ENCODE measurements at regions not wholly inside any gene's neighbourhood (a gene's known extent, or its start where the extent isn't known, plus 50 kb on each side); places are given as distances from the start of the nearest gene placed in this dataset.

GRCh38 chr3:127421943-127422662, 134.3 kb upstream of the PRR20G start:
- 60% methylated on average over 6 of the region's 10 CpGs for WGBS (ENCODE audit: low lambda C conversion rate)
- Histone ChIP-seq H3K4me1 (ENCODE audit: control insufficient read depth in 1 of 2, insufficient read depth in 2 of 2, low read depth in 1 of 2, low read length in 1 of 2) (peaks cover 0 to 4% of the 10 kb centered on the region in 2 experiments; a peak in 1 of 4 replicates), H4K20me1 (ENCODE audit: insufficient read depth) (no peaks in the 10 kb centered on the region), H2AFZ (ENCODE audit: low read depth) (no peak overlapping the region), H3F3A (replicated peaks; ENCODE audit: insufficient read depth) (no peaks in the 10 kb centered on the region), H3K27ac (ENCODE audit: low read depth in 2 of 2, low read length in 1 of 2) (no peak overlapping the region), H3K9me3 (no peaks in the 10 kb centered on the region), H3K79me2 (ENCODE audit: insufficient read depth) (no peaks in the 10 kb centered on the region), H3K4me2 (no peak overlapping the region), H3K9ac (no peak overlapping the region), H3K4me3 (ENCODE audit: low read depth in 2 of 2, low read length in 1 of 2) (no peak overlapping the region), H3K36me3 (replicated peaks in 1 of 2; ENCODE audit: control insufficient read depth in 1 of 2, insufficient read depth in 2 of 2, low read length in 1 of 2) (no peaks in the 10 kb centered on the region), H3K9me2 (no peaks in the 10 kb centered on the region), H3K27me3 (ENCODE audit: insufficient read depth) (peaks cover 16% of the 10 kb centered on the region)
- no peak for DNase-seq
- TF ChIP-seq GABPA (IDR thresholded peaks at IDR 0.05; ENCODE audit: low read depth): no peak
- TF ChIP-seq, protein P1, sequence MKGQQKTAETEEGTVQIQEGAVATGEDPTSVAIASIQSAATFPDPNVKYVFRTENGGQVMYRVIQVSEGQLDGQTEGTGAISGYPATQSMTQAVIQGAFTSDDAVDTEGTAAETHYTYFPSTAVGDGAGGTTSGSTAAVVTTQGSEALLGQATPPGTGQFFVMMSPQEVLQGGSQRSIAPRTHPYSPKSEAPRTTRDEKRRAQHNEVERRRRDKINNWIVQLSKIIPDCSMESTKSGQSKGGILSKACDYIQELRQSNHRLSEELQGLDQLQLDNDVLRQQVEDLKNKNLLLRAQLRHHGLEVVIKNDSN (IDR thresholded peaks at IDR 0.05; ENCODE audit: borderline replicate concordance, low read depth): no peak
- TF ChIP-seq RFX5 (IDR thresholded peaks at IDR 0.05; ENCODE audit: low read length): no peak
- TF ChIP-seq JUND (IDR thresholded peaks at IDR 0.05): no peak
- TF ChIP-seq YY1 (IDR thresholded peaks at IDR 0.05; ENCODE audit: low read depth): no peak
- TF ChIP-seq NRF1 (IDR thresholded peaks at IDR 0.05; ENCODE audit: low read depth, low read length): no peak
- TF ChIP-seq IRF3 (IDR thresholded peaks at IDR 0.05; ENCODE audit: low read depth, low read length): no peak
- no peak for TF ChIP-seq NFIC (IDR thresholded peaks at IDR 0.05; ENCODE audit: borderline replicate concordance)
- no peak for TF ChIP-seq GATA2 (CRISPR knock-in tag; IDR thresholded peaks at IDR 0.05)
- TF ChIP-seq RCOR1 (IDR thresholded peaks at IDR 0.05; ENCODE audit: low read length): no peak
- no peak for TF ChIP-seq SIN3A (IDR thresholded peaks at IDR 0.05; ENCODE audit: borderline replicate concordance, low read depth, low read length)
- no peak for TF ChIP-seq EP300 (IDR thresholded peaks at IDR 0.05; ENCODE audit: borderline replicate concordance in 1 of 2, low read depth in 1 of 2, low read length in 1 of 2)
- no peak for TF ChIP-seq FOXM1 (IDR thresholded peaks at IDR 0.05; ENCODE audit: low read depth)
- TF ChIP-seq FOXJ3 (CRISPR knock-in tag; IDR thresholded peaks at IDR 0.05): no peak
- ChIA-PET CTCF (interaction anchor here (1.2 to 1.5 kb wide), 3 partner anchors 17 to 420 kb away, joined by 3 to 4 read pairs (median 3); no protein-coding TSS in a partner anchor), POLR2A (no interaction called here)

GRCh38 chr3:127420829-127421228, 133.0 kb upstream of the PRR20G start:
- Histone ChIP-seq H3K9me2 (no peaks in the 10 kb centered on the region), H3K79me2 (ENCODE audit: insufficient read depth) (no peaks in the 10 kb centered on the region), H3K4me1 (ENCODE audit: control insufficient read depth in 1 of 2, insufficient read depth in 2 of 2, low read depth in 1 of 2, low read length in 1 of 2) (peaks cover 0 to 4% of the 10 kb centered on the region in 2 experiments; a peak in 1 of 4 replicates), H3K4me2 (no peak overlapping the region), H3K36me3 (replicated peaks in 1 of 2; ENCODE audit: control insufficient read depth in 1 of 2, insufficient read depth in 2 of 2, low read length in 1 of 2) (no peaks in the 10 kb centered on the region), H3K9me3 (no peaks in the 10 kb centered on the region), H3K4me3 (ENCODE audit: low read depth in 2 of 2, low read length in 1 of 2) (no peak overlapping the region), H3K27ac (ENCODE audit: low read depth in 2 of 2, low read length in 1 of 2) (no peak overlapping the region), H3F3A (replicated peaks; ENCODE audit: insufficient read depth) (no peaks in the 10 kb centered on the region), H3K9ac (no peak overlapping the region), H3K27me3 (ENCODE audit: insufficient read depth) (peaks cover 16% of the 10 kb centered on the region), H2AFZ (ENCODE audit: low read depth) (no peak overlapping the region), H4K20me1 (ENCODE audit: insufficient read depth) (no peaks in the 10 kb centered on the region)
- ChIA-PET CTCF (interaction anchor here (1.4 to 2.1 kb wide), 2 partner anchors 11 to 35 kb away, joined by 3 to 5 read pairs; no protein-coding TSS in a partner anchor), POLR2A (no interaction called here)
- no peak for DNase-seq
- 39% methylated on average over 5 of the region's 7 CpGs for WGBS (ENCODE audit: low lambda C conversion rate)
- TF ChIP-seq RCOR1 (IDR thresholded peaks at IDR 0.05; ENCODE audit: low read length): no peak
- TF ChIP-seq MXI1 (IDR thresholded peaks at IDR 0.05; ENCODE audit: low read depth, low read length): no peak
- TF ChIP-seq NFIC (IDR thresholded peaks at IDR 0.05; ENCODE audit: borderline replicate concordance): no peak
- TF ChIP-seq, protein P1 (IDR thresholded peaks at IDR 0.05; ENCODE audit: borderline replicate concordance, low read depth): no peak
- no peak for TF ChIP-seq ZBTB33 (IDR thresholded peaks at IDR 0.05; ENCODE audit: borderline replicate concordance, low read depth)
- no peak for TF ChIP-seq TEAD4 (IDR thresholded peaks at IDR 0.05; ENCODE audit: borderline replicate concordance, insufficient read depth)
- TF ChIP-seq CTCF (IDR thresholded peaks at IDR 0.05): no peak
- no peak for TF ChIP-seq MAX (IDR thresholded peaks at IDR 0.05; ENCODE audit: low read depth)
- no peak for TF ChIP-seq RXRA (IDR thresholded peaks at IDR 0.05; ENCODE audit: borderline replicate concordance, low read depth)
- no peak for TF ChIP-seq FOXJ3 (CRISPR knock-in tag; IDR thresholded peaks at IDR 0.05)
- no peak for TF ChIP-seq TAF1 (IDR thresholded peaks at IDR 0.05; ENCODE audit: borderline replicate concordance, low read depth, low read length)

Data from SK-N-SH (cell line).